ENCODE measurements at regions not wholly inside any gene's neighbourhood (a gene's known extent, or its start where the extent isn't known, plus 50 kb on each side); places are given as distances from the start of the nearest gene placed in this dataset.

GRCh38 chr3:22569570-22569969, 633.6 kb upstream of the UBE2E2 start (continued):
- TF ChIP-seq ZNF12 (CRISPR knock-in tag; IDR thresholded peaks at IDR 0.05) (no peak), SOX5 (CRISPR knock-in tag; IDR thresholded peaks at IDR 0.05; ENCODE audit: borderline replicate concordance) (peak; percentile 71; the same call in 1 of the 2 replicates), DNMT1 (CRISPR knock-in tag; IDR thresholded peaks at IDR 0.05) (no peak), ZNF18 (CRISPR knock-in tag; IDR thresholded peaks at IDR 0.05; ENCODE audit: insufficient replicate concordance) (no peak), NONO (IDR thresholded peaks at IDR 0.05) (no peak), NONO (CRISPR knock-in tag; conservative IDR thresholded peaks at IDR 0.05) (no peak), SMARCE1 (IDR thresholded peaks at IDR 0.05; ENCODE audit: borderline replicate concordance) (no peak), MTF1 (CRISPR knock-in tag; IDR thresholded peaks at IDR 0.05) (no peak), CAMTA2 (CRISPR knock-in tag; IDR thresholded peaks at IDR 0.05; ENCODE audit: borderline replicate concordance) (no peak), NCOA1 (CRISPR knock-in tag; IDR thresholded peaks at IDR 0.05) (no peak), MAX (IDR thresholded peaks at IDR 0.05) (no peak), POGZ (CRISPR knock-in tag; IDR thresholded peaks at IDR 0.05) (no peak), JUN (CRISPR knock-in tag; IDR thresholded peaks at IDR 0.05) (no peak), TSC22D2 (CRISPR knock-in tag; IDR thresholded peaks at IDR 0.05; ENCODE audit: borderline replicate concordance) (no peak), RNF2 (conservative IDR thresholded peaks at IDR 0.05; ENCODE audit: low read depth) (no peak), GATAD2A (CRISPR knock-in tag; IDR thresholded peaks at IDR 0.05) (peak; percentile 52), FIP1L1 (IDR thresholded peaks at IDR 0.05; ENCODE audit: borderline replicate concordance, insufficient read depth, low read depth, low read length) (no peak), ZSCAN30 (CRISPR knock-in tag; IDR thresholded peaks at IDR 0.05) (no peak), ZNF30 (CRISPR knock-in tag; IDR thresholded peaks at IDR 0.05) (no peak), NR2F6 (IDR thresholded peaks at IDR 0.05) (no peak), NR2F6 (CRISPR knock-in tag; IDR thresholded peaks at IDR 0.05) (no peak), NKX3-1 (CRISPR knock-in tag; IDR thresholded peaks at IDR 0.05) (no peak), TP53 (CRISPR knock-in tag; conservative IDR thresholded peaks at IDR 0.05) (no peak), EP300 (IDR thresholded peaks at IDR 0.05; ENCODE audit: low read depth in 2 of 2, low read length in 2 of 2) (peak in 1 of 2 experiments; percentile 42; a peak in 2 of 4 replicates), EP300 (CRISPR knock-in tag; IDR thresholded peaks at IDR 0.05; ENCODE audit: borderline replicate concordance) (no peak), POLR2A (IDR thresholded peaks at IDR 0.05; ENCODE audit: insufficient read depth in 1 of 2, low read depth in 2 of 2, low read length in 2 of 2) (no peak), ZFP41 (CRISPR knock-in tag; IDR thresholded peaks at IDR 0.05; ENCODE audit: borderline replicate concordance) (no peak), ZNF101 (CRISPR knock-in tag; IDR thresholded peaks at IDR 0.05; ENCODE audit: borderline replicate concordance, low read depth) (no peak), ZZZ3 (CRISPR knock-in tag; IDR thresholded peaks at IDR 0.05; ENCODE audit: borderline replicate concordance) (no peak), HNF4G (IDR thresholded peaks at IDR 0.05; ENCODE audit: borderline replicate concordance, low read depth, low read length) (0 out of 2 replicates have a peak, but pooled peaks have one; percentile 25), HNF4G (CRISPR knock-in tag; IDR thresholded peaks at IDR 0.05; ENCODE audit: borderline replicate concordance, low read depth) (no peak), ZNF556 (CRISPR knock-in tag; IDR thresholded peaks at IDR 0.05; ENCODE audit: borderline replicate concordance) (no peak)

All from HepG2 (cell line).